T-helper 1 cell treated with Interleukin-12 subunit alpha and Interleukin-12 subunit beta and Interleukin-4 antibody, amounts not matched to agents 30 ng/mL and 1 ng/mL, for 36 hours (primary cell): ENCODE measurements at regions not wholly inside any gene's neighbourhood (a gene's known extent, or its start where the extent isn't known, plus 50 kb on each side); places are given as distances from the start of the nearest gene placed in this dataset.

Source experiments
- intact Hi-C: fragments of 100-400 bp; cut with micrococcal nuclease; formaldehyde crosslinking; loops from one replicate; pipeline ENCODE4 v1.15.1; 2024

DNA sequence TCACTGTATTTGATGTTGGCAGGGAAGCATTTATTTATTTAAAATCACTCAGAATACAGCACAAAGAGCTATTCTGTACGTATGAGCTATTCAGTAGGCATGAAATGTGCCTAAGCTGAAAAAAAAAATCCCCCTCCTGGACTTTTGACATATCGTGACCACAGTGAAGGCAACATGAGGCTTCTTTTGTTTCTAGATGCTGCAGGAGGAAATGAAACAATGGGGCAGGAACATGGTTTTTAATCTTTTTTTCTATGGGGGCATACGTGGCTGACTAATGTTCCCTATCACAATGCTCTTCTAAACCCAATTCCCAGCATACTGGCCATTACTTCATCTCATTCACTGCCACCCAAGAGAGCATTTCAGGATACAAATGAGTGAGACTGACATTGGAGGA lies 191.0 kb upstream of the PMFBP1 start:
- intact Hi-C loops = no loop called here

DNA sequence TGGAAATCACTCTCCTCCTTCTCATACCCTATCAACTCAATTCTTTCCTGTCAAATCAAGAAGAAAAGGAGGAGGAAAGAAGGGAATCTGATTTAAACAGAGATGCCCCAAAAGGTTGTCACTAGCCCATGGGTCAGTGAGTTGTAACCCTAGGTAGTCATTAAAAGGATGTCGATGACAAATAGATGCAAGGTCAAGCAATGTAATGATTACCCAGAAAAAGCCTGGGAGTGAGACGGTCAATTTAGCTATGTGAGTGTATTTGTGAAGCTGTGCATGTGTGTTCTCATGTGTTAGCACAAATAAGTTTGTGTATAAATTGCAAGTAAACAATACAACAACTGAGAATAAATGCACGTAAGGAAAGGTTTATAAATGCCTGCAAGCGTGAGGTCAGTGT lies 190.5 kb upstream of the PMFBP1 start:
- intact Hi-C loops = no loop called here

- intact Hi-C loops = no loop called here
Measured at GRCh38 chr16:72357910-72358309, 186.0 kb upstream of the PMFBP1 start.

- intact Hi-C loops = no loop called here
Measured at GRCh38 chr16:72355561-72355960, 183.6 kb upstream of the PMFBP1 start.

DNA sequence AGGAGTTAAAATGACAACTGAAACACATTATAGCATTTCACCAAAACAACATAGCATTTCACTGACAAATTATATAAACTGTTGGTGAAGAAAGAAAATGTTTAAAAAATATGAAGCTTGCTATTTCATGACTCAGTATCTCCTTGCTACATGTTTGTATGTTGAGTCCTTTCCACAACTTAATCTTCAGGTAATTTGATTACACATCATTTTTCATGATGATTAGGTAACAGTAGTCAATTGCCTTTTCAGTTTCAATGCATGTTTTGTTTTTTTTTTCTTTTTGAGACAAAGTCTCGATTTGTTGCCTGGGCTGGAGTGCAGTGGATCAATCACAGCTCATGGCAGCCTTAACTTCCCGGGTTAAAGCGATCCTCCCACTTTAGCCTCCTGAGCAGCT lies 177.8 kb upstream of the PMFBP1 start:
- intact Hi-C loops = no loop called here

- intact Hi-C loops = no loop called here
Measured at GRCh38 chr16:72332926-72333325, 161.0 kb upstream of the PMFBP1 start.

DNA sequence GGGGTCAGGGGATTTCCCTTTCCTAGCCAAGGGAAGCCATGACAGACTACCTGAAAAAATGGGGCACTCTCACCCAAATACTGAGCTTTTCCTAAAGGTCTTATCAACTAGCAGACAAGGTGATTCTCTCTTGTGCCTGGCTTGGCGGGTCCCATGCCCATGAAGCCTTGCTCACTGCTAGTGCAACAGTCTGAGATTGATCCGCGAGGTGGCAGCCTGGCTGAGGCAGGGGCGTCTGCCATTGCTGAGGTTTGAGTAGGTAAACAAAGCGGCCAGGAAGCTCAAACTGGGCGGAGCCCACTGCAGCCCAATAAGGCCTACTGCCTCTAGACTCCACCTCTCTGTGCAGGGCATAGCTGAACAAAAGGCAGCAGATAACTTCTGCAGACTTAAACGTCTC lies 152.6 kb upstream of the PMFBP1 start:
- intact Hi-C loops = no loop called here

DNA sequence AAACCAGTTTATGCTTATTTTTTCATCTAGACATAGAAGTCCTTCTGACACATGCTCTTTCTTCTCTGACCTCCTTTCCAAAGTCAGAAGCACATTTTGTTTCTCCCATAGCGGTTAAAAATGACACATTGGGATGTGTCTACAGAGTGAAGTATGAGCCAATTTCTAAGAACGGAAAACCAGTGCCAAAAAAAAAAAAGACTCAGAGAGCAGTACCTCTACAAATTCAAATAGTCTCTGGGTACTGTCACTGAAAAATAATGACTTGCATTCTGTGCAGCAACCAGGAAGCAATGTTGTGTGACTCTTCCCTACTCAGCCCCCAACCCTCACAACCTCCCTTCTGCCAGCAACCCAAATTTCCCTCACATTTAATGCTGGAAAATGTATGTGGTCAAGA lies 145.5 kb upstream of the PMFBP1 start:
- intact Hi-C loops = no loop called here

GRCh38 chr16:72313903-72314302 lies 141.9 kb upstream of the PMFBP1 start:
- intact Hi-C loops = no loop called here

GRCh38 chr16:72312828-72313227 lies 140.9 kb upstream of the PMFBP1 start:
- intact Hi-C loops = no loop called here

DNA sequence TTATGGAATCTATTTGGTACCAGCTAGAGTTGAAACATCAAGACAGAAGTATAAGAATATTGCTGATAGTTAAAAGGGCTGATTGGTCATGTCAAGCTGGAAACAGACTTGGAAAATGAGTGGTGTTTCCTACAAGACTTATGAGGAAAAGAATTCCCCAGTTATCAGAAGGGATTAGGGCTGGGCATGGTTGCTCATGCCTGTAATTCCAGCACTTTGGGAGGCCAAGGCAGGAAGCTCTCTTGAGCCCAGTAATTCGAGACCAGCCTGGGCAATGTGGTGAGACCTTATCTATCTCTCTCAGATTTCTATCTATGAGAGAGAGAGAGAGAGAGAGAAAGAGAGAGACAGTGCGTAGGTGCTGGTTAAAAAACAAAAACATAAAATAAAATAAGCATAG lies 139.5 kb upstream of the PMFBP1 start:
- intact Hi-C loops = no loop called here

DNA sequence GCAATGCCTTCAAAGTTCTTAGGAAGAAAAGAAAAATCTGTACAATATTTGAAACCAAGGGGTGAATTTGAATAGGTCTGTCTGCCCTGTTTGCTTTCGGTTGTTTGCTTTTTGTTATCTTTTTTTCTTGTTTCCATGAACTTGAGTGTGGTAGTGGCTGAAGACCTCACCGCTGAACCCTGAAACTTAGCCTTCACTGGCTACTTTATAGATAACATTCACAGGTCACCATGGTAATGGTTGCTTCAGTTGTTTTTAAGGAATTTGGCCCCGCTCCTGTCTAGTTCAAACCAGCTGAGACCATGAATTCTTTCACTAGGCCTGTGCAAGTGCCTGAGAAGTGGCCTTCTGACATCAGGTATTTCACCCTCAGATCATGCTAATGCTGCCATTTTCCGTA lies 137.0 kb upstream of the PMFBP1 start:
- intact Hi-C loops = no loop called here

GRCh38 chr16:72308396-72308795 lies 136.4 kb upstream of the PMFBP1 start:
- intact Hi-C loops = no loop called here

DNA sequence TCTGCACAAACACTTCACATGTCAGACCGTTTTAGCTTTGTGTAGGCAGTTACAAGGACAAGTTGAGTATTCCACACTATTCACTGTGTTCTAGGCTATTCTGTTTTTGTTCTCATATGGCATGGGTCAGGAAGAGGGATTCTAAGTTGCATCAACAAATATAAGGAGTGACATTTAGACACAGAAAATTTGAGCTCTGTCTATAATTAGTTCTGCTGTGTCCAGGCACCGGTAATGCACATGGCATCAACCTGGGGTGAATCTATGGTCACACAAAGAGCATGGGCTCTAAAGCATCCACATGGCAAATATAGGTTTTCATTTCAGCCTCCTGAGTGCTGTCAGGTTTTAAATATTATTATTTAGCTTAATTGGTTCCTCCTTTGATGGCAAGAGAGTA lies 130.4 kb upstream of the PMFBP1 start:
- intact Hi-C loops = no loop called here

- intact Hi-C loops = no loop called here
Measured at GRCh38 chr16:72301523-72302236, 129.7 kb upstream of the PMFBP1 start.

DNA sequence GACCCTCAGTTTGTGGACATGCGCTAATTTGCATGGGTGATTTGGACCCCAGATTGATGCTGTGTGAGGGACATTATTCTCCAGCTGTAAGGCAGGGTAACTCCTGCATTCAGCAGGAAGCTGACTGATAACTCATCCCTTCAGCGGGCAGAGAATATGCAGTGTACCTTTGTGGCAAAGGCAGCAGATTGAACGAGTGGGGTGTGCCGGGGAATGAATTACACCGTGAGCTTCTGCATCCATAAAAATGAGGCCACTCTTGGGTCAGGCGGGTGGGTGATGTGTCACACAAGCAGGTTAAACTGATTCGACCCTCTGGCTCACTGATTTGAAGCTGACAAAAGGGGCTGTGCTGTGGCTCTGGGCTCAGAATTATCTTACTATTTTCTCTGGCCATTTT lies 128.9 kb upstream of the PMFBP1 start:
- intact Hi-C loops = no loop called here

GRCh38 chr16:72299684-72300243 lies 127.8 kb upstream of the PMFBP1 start:
- intact Hi-C loops = no loop called here

DNA sequence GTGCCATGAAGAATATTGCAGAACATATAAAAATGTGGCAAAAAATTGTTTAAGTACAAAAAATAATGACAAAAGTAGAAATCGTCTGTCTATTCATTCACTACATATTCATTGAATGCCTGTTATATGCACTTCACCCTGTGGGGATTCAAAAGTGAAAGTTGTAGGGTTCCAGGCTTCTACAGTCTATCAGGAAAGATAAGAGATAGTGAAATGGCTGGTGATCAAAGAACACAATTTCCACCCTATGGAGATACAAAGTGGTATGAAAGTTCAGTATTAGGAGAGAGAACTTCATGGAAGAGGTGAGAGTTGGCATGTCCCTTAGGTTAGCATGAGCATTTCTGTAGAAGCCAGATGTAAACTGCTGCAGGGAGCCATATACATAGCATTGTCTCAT lies 127.0 kb upstream of the PMFBP1 start:
- intact Hi-C loops = no loop called here

DNA sequence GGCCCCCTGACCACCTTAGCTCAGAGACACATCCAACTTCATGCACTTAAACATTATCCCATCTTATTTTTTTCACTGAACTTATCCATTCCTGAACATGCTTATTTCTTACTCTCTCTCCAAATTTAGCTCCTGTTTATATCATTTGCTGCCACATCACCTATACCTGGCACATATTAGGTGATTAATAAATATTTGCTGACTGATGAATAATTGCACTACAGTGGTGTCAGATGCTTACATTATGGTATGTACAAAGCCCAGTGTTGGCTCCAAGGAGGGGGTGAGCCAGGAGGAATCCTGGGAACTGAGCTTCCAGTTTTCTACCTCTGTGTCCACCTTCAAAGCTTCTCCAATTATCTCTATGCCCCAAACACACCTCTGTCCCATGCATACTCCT lies 124.0 kb upstream of the PMFBP1 start:
- intact Hi-C loops = no loop called here

- intact Hi-C loops = no loop called here
Measured at GRCh38 chr16:72291531-72291981, 119.6 kb upstream of the PMFBP1 start.

DNA sequence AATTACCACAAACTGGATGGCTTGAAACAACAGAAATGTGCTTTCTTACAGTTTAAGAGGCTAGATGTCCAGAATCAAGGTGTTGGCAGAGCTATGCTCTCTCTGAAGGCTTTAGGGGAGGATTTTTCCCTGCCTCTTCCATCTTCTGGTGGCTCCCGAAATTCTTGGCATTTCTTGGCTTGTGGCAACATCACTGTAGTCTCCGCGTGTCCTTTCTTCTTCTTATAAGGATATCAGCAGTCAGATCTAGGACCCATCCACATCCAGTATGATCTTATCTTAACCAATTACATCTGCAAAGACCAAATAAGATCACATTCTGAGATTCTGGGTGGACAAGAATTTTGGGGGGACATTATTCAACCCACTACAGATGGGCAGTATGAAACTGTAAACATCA lies 119.2 kb upstream of the PMFBP1 start:
- intact Hi-C loops = no loop called here

DNA sequence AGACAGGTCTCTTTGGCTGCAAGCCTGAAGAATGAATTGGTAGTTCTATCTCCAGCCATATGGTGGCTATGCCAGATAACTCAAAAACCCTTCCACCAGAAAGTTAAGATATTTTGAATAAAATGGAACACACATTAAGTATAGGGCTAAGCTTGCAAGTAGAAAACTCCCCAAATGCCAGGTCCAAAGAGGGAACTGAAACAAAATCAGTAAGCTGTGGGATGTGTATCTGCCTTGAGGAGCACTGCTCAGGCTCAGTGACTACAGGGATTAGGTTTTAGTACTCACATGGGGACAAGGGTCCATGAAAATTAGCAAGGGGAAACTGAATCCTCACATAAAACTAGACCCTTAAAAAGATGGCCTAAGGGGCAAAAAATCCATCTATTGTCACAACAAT lies 115.7 kb upstream of the PMFBP1 start:
- intact Hi-C loops = no loop called here

DNA sequence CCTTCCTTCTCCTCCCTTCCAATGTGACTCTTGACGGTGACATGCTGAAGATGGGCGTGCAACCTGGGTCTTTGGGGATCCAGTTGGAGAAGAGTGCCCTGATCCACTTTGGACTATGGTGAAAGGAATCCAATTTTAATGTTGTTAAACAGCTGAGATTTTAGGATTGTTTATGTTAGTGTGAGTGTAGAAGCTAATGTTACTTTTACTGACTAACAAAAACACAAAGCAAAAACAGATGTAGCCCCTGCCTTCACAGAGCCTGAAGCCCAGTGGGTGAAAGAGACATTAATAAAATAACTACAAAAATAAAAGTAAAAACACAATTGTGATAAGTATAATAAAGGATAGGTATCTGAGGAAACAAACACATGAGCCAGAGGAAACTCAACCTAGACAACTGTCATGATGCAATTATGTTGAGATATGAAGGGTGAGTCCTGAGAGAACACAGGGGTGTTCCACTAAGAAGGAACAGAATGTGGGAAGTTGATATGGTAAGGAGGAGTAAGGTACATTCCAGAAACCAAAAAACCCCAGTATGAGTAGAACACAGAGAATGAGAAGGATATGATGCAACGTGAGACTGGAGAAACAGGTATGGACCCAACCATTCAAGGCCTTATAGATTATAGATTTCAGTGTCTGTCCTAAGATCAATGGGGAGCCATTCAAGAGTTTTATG lies 115.1 kb upstream of the PMFBP1 start:
- intact Hi-C loops = no loop called here
